PC-9 (cell line): ENCODE measurements at regions not wholly inside any gene's neighbourhood (a gene's known extent, or its start where the extent isn't known, plus 50 kb on each side); places are given as distances from the start of the nearest gene placed in this dataset.

Experiments
- BruUV-seq: library from RNA; stranded (reverse); fragments of 400-500 nt; replicated peaks from 2 replicates; lab custom pipeline; 2021; lab: Mats Ljungman, UMichigan
- CTCF ChIA-PET: fragments of 300-600 bp; sonication (Branson Sonifier 250); formaldehyde crosslinking; loops from one replicate; lab custom pipeline; 2022; ENCODE audit warnings: antibody characterized with exemption; lab: Charles Lee
- POLR2A ChIA-PET: fragments of 300-600 bp; sonication (Branson Sonifier 250); formaldehyde crosslinking; loops from one replicate; lab custom pipeline; 2022; ENCODE audit warnings: antibody characterized with exemption; ENCODE audit not compliant: unreplicated experiment; lab: Charles Lee
- DNase-seq, 2 experiments: peaks; one replicate each; pipeline versions ENCODE4 v3.0.0 to v3.0.0-alpha.2; 2015 to 2022; ENCODE audit warnings: mixed read lengths in 1 of 2
- H2AFZ ChIP-seq: fragments of 200-600 bp; sonication (generic); 2 replicates; pipeline ENCODE4 v1.8.1; 2017; ENCODE audit warnings: antibody characterized with exemption
- H3F3A ChIP-seq: fragments of 200-600 bp; sonication (generic); 2 replicates; pipeline ENCODE4 v1.8.1; 2017; ENCODE audit warnings: antibody characterized with exemption, mild to moderate bottlenecking, low read depth; ENCODE audit not compliant: insufficient read depth
- H3K27ac ChIP-seq: fragments of 200-600 bp; sonication (generic); 2 replicates; pipeline ENCODE4 v1.6.1; 2016; ENCODE audit warnings: mixed run types
- H3K27me3 ChIP-seq: fragments of 200-600 bp; sonication (generic); 2 replicates; pipeline ENCODE4 v1.6.1; 2016; ENCODE audit warnings: low read depth, mixed run types; ENCODE audit not compliant: insufficient read depth
- H3K36me3 ChIP-seq: fragments of 200-600 bp; sonication (generic); 2 replicates; pipeline ENCODE4 v1.6.1; 2016; ENCODE audit warnings: low read depth, mixed run types
- H3K4me1 ChIP-seq: fragments of 200-600 bp; sonication (generic); replicated peaks from 2 replicates; pipeline ENCODE4 v1.6.1; 2016; ENCODE audit warnings: mixed run types; ENCODE audit not compliant: insufficient read depth
- H3K4me2 ChIP-seq: fragments of 200-600 bp; sonication (generic); 2 replicates; pipeline ENCODE4 v1.6.1; 2017; ENCODE audit warnings: mixed run types
- H3K4me3 ChIP-seq: fragments of 200-600 bp; sonication (generic); 2 replicates; pipeline ENCODE4 v1.6.1; 2016; ENCODE audit warnings: mixed run types
- H3K79me2 ChIP-seq: fragments of 200-600 bp; sonication (generic); 2 replicates; pipeline ENCODE4 v1.6.1; 2017; ENCODE audit warnings: low read depth, mixed run types
- H3K9me2 ChIP-seq: fragments of 200-600 bp; sonication (generic); 2 replicates; pipeline ENCODE4 v1.8.1; 2017; ENCODE audit warnings: mild to moderate bottlenecking; ENCODE audit not compliant: insufficient read depth
- H3K9me3 ChIP-seq: fragments of 200-600 bp; sonication (generic); 2 replicates; pipeline ENCODE4 v1.8.1; 2016; ENCODE audit warnings: low read depth; ENCODE audit not compliant: insufficient read depth
- H4K20me1 ChIP-seq: fragments of 200-600 bp; sonication (generic); 2 replicates; pipeline ENCODE4 v1.8.1; 2017; ENCODE audit not compliant: insufficient read depth
- CTCF ChIP-seq: fragments of 200-600 bp; sonication (generic); conservative IDR thresholded peaks from 2 replicates; pipeline ENCODE4 v1.6.1; 2017; ENCODE audit warnings: mixed run types, antibody characterized with exemption, mild to moderate bottlenecking, moderate library complexity
- EZH2 ChIP-seq: fragments of 200-600 bp; sonication (generic); IDR thresholded peaks from 2 replicates; pipeline ENCODE4 v1.8.0; 2017; ENCODE audit warnings: antibody characterized with exemption, low read depth
- intact Hi-C: fragments of 100-400 bp; cut with micrococcal nuclease; formaldehyde crosslinking; loops from one replicate; pipeline ENCODE4 v1.10.0; 2022; ENCODE audit not compliant: unreplicated experiment

GRCh38 chr11:128313931-128314330 lies 273.4 kb downstream of the ETS1 start:
- 0 out of 2 replicates have a peak, but pooled peaks cover 5% of the 10 kb centered on the region for H3K9me3 ChIP-seq
- H3K4me3 ChIP-seq: no peak overlapping the region
- no peaks in the 10 kb centered on the region for H3F3A ChIP-seq
- no peak overlapping the region for H2AFZ ChIP-seq
- BruUV-seq: no TSS peak
- no peak overlapping the region for H3K4me2 ChIP-seq
- no peaks in the 10 kb centered on the region for H3K9me2 ChIP-seq
- intact Hi-C loops: no loop called here
- DNase-seq: no peak
- no peak for TF ChIP-seq EZH2
- no peaks in the 10 kb centered on the region for H3K27me3 ChIP-seq
- POLR2A ChIA-PET: no interaction called here
- no peaks in the 10 kb centered on the region for H3K36me3 ChIP-seq
- H3K4me1 ChIP-seq: no peaks in the 10 kb centered on the region
- H3K27ac ChIP-seq: no peak overlapping the region
- CTCF ChIA-PET: no interaction called here
- no peaks in the 10 kb centered on the region for H3K79me2 ChIP-seq
- no peaks in the 10 kb centered on the region for H4K20me1 ChIP-seq

- DNase-seq: no peak
- Histone ChIP-seq H3K4me3 (no peak overlapping the region), H3K4me2 (no peak overlapping the region), H3K9me3 (0 out of 2 replicates have a peak, but pooled peaks cover 5% of the 10 kb centered on the region), H2AFZ (no peak overlapping the region), H3K27me3 (no peaks in the 10 kb centered on the region), H3K9me2 (no peaks in the 10 kb centered on the region), H3K4me1 (no peaks in the 10 kb centered on the region), H3F3A (no peaks in the 10 kb centered on the region), H3K79me2 (no peaks in the 10 kb centered on the region), H4K20me1 (no peaks in the 10 kb centered on the region), H3K36me3 (no peaks in the 10 kb centered on the region), H3K27ac (no peak overlapping the region)
- ChIA-PET CTCF (no interaction called here), POLR2A (no interaction called here)
- intact Hi-C loops: no loop called here
- BruUV-seq: no TSS peak
- no peak for TF ChIP-seq EZH2
- TF ChIP-seq CTCF: no peak
Measured at GRCh38 chr11:128311742-128312719, 275.3 kb downstream of the ETS1 start.

- ChIA-PET POLR2A (no interaction called here), CTCF (no interaction called here)
- Histone ChIP-seq H4K20me1 (no peaks in the 10 kb centered on the region), H2AFZ (no peak overlapping the region), H3K4me1 (no peaks in the 10 kb centered on the region), H3K9me3 (0 out of 2 replicates have a peak, but pooled peaks cover 5% of the 10 kb centered on the region), H3K9me2 (no peaks in the 10 kb centered on the region), H3K27me3 (no peaks in the 10 kb centered on the region), H3K36me3 (no peaks in the 10 kb centered on the region), H3K79me2 (no peaks in the 10 kb centered on the region), H3F3A (no peaks in the 10 kb centered on the region), H3K27ac (no peak overlapping the region), H3K4me3 (no peak overlapping the region), H3K4me2 (no peak overlapping the region)
- BruUV-seq: no TSS peak
- TF ChIP-seq EZH2: no peak
- no peak for DNase-seq
- intact Hi-C loops: no loop called here
Measured at GRCh38 chr11:128310676-128311445, 276.5 kb downstream of the ETS1 start.

- Histone ChIP-seq H3K9me2 (no peaks in the 10 kb centered on the region), H3K27ac (no peak overlapping the region), H4K20me1 (no peaks in the 10 kb centered on the region), H3K9me3 (0 out of 2 replicates have a peak, but pooled peaks cover 5% of the 10 kb centered on the region), H3F3A (no peaks in the 10 kb centered on the region), H3K4me1 (no peaks in the 10 kb centered on the region), H3K27me3 (no peaks in the 10 kb centered on the region), H3K36me3 (no peaks in the 10 kb centered on the region), H3K4me2 (no peak overlapping the region), H2AFZ (no peak overlapping the region), H3K79me2 (no peaks in the 10 kb centered on the region), H3K4me3 (no peak overlapping the region)
- intact Hi-C loops: no loop called here
- TF ChIP-seq CTCF (no peak), EZH2 (no peak)
- no TSS peak for BruUV-seq
- DNase-seq: no peak
- CTCF ChIA-PET: interaction anchor here (0.6 kb wide), 1 partner anchor 522 kb away, joined by 3 read pairs; no protein-coding TSS in a partner anchor
- POLR2A ChIA-PET: no interaction called here
Measured at GRCh38 chr11:128310005-128310404, 277.4 kb downstream of the ETS1 start.
